ENCODE measurements at regions not wholly inside any gene's neighbourhood (a gene's known extent, or its start where the extent isn't known, plus 50 kb on each side); places are given as distances from the start of the nearest gene placed in this dataset.
"Not testable (repeated sequence)": the region's sequence is repeated elsewhere in the genome, so short reads cannot be mapped to it uniquely, and the experiment has no call there.

- Histone ChIP-seq H3K4me3 (ENCODE audit: low read length in 3 of 3) (no peak overlapping the region), H3K4me1 (ENCODE audit: control insufficient read depth in 3 of 3, insufficient read depth in 3 of 3, low read length in 3 of 3) (no peaks in the 10 kb centered on the region), H3K9ac (ENCODE audit: low read depth in 1 of 3, low read length in 3 of 3) (no peak overlapping the region)
Measured at GRCh38 chr1:217059401-217059800, 336.2 kb upstream of the ESRRG start.

GRCh38 chr1:217053676-217054075, 330.4 kb upstream of the ESRRG start:
- Histone ChIP-seq H3K9me3 (ENCODE audit: control insufficient read depth in 3 of 3, low read length in 3 of 3) (no peaks in the 10 kb centered on the region), H3K4me3 (ENCODE audit: low read length in 3 of 3) (no peak overlapping the region)

More at GRCh38 chr1:217059401-217059800, 336.2 kb upstream of the ESRRG start:
- no peak overlapping the region for H3K27ac ChIP-seq (ENCODE audit: low read depth, low read length)
- no peaks in the 10 kb centered on the region for H3K27me3 ChIP-seq (ENCODE audit: control insufficient read depth in 3 of 3, insufficient read depth in 3 of 3, low read length in 3 of 3)
- no peaks in the 10 kb centered on the region for H3K36me3 ChIP-seq (ENCODE audit: control insufficient read depth in 3 of 3, insufficient read depth in 3 of 3, low read length in 3 of 3)
- H3K9me3 ChIP-seq (ENCODE audit: control insufficient read depth in 3 of 3, low read length in 3 of 3), result no peaks in the 10 kb centered on the region

DNA sequence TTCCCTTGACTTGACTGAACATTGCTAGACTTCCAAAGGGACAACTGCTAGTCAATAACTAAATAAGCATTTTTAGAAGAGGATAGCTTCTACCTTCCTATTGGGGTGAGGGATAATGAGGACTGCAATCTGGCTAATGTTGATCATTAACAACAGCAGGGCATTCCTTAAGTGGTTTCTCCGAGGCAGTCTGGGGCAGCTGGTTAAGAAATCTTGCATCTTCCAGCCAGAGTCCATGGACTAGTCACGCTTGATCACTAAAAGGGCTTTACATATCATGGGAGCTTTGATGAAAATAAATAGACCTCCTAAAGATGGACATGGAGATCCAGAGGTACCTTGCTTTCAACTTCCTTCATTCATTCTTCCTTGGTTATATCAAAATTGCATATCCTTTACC, 329.4 kb upstream of the ESRRG start:
- Histone ChIP-seq H3K27me3 (ENCODE audit: control insufficient read depth in 3 of 3, insufficient read depth in 3 of 3, low read length in 3 of 3) (no peaks in the 10 kb centered on the region), H3K4me3 (ENCODE audit: low read length in 3 of 3) (no peak overlapping the region), H3K4me1 (ENCODE audit: control insufficient read depth in 3 of 3, insufficient read depth in 3 of 3, low read length in 3 of 3) (peaks cover 0 to 4% (median 4%) of the 10 kb centered on the region in 3 donors), H3K27ac (ENCODE audit: low read depth, low read length) (no peak overlapping the region), H3K9ac (ENCODE audit: low read depth in 1 of 3, low read length in 3 of 3) (no peak overlapping the region), H3K36me3 (ENCODE audit: control insufficient read depth in 3 of 3, insufficient read depth in 3 of 3, low read length in 3 of 3) (no peaks in the 10 kb centered on the region), H3K9me3 (ENCODE audit: control insufficient read depth in 3 of 3, low read length in 3 of 3) (no peaks in the 10 kb centered on the region)

More at GRCh38 chr1:217053676-217054075, 330.4 kb upstream of the ESRRG start:
- Histone ChIP-seq H3K27ac (ENCODE audit: low read depth, low read length) (no peak overlapping the region), H3K27me3 (ENCODE audit: control insufficient read depth in 3 of 3, insufficient read depth in 3 of 3, low read length in 3 of 3) (no peaks in the 10 kb centered on the region), H3K36me3 (ENCODE audit: control insufficient read depth in 3 of 3, insufficient read depth in 3 of 3, low read length in 3 of 3) (no peaks in the 10 kb centered on the region), H3K9ac (ENCODE audit: low read depth in 1 of 3, low read length in 3 of 3) (no peak overlapping the region), H3K4me1 (ENCODE audit: control insufficient read depth in 3 of 3, insufficient read depth in 3 of 3, low read length in 3 of 3) (peaks cover 0 to 4% (median 4%) of the 10 kb centered on the region in 3 donors)

GRCh38 chr1:217052196-217052595, 329.0 kb upstream of the ESRRG start:
- Histone ChIP-seq H3K27ac (ENCODE audit: low read depth, low read length) (no peak overlapping the region), H3K4me3 (ENCODE audit: low read length in 3 of 3) (no peak overlapping the region), H3K9me3 (ENCODE audit: control insufficient read depth in 3 of 3, low read length in 3 of 3) (no peaks in the 10 kb centered on the region), H3K36me3 (ENCODE audit: control insufficient read depth in 3 of 3, insufficient read depth in 3 of 3, low read length in 3 of 3) (no peaks in the 10 kb centered on the region), H3K27me3 (ENCODE audit: control insufficient read depth in 3 of 3, insufficient read depth in 3 of 3, low read length in 3 of 3) (no peaks in the 10 kb centered on the region), H3K4me1 (ENCODE audit: control insufficient read depth in 3 of 3, insufficient read depth in 3 of 3, low read length in 3 of 3) (peaks cover 0 to 4% (median 4%) of the 10 kb centered on the region in 3 donors), H3K9ac (ENCODE audit: low read depth in 1 of 3, low read length in 3 of 3) (no peak overlapping the region)

DNA sequence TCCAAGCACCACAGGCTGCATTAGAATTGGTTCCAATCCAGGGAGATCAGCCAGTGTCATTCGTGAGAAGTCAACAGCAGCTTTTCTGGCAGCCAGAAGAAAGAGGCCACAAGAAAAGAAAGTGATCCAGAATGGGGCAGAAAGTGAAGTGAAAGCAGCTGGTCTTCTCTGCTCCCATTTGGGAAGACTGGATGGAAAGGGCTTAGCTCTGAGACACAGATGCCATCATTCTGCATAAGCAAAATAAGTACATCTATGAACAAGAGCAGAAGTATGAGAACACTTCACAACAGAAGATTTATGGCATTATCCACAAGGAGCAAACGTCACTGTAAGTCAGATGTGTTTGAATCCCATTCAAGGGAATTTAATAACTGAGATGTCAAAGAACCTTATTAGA, 326.5 kb upstream of the ESRRG start:
- Histone ChIP-seq H3K9me3 (ENCODE audit: control insufficient read depth in 3 of 3, low read length in 3 of 3) (no peaks in the 10 kb centered on the region), H3K4me1 (ENCODE audit: control insufficient read depth in 3 of 3, insufficient read depth in 3 of 3, low read length in 3 of 3) (peaks cover 0 to 4% (median 4%) of the 10 kb centered on the region in 3 donors), H3K9ac (ENCODE audit: low read depth in 1 of 3, low read length in 3 of 3) (no peak overlapping the region), H3K27me3 (ENCODE audit: control insufficient read depth in 3 of 3, insufficient read depth in 3 of 3, low read length in 3 of 3) (no peaks in the 10 kb centered on the region), H3K36me3 (ENCODE audit: control insufficient read depth in 3 of 3, insufficient read depth in 3 of 3, low read length in 3 of 3) (no peaks in the 10 kb centered on the region), H3K27ac (ENCODE audit: low read depth, low read length) (no peak overlapping the region), H3K4me3 (ENCODE audit: low read length in 3 of 3) (no peak overlapping the region)

DNA sequence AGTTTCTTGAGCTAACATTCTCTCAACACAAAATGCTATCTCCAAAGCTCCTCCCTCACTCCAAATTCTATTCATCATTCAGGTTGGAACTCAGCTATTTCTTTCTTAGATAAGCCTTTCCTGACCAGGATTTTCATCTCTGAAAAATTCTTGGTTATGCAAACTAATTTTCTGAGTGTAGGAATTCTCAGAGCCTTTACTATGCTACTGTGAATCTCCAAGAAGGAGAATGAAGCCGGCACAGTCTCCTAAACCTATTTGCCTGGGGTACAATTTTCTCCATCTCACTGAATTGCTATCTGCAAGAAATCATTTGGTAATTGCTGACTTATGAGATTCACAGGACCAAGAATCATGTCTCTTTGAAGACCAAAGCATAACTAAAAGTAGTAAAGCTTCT, 325.9 kb upstream of the ESRRG start:
- no peaks in the 10 kb centered on the region for H3K27me3 ChIP-seq (ENCODE audit: control insufficient read depth in 3 of 3, insufficient read depth in 3 of 3, low read length in 3 of 3)
- peaks cover 0 to 4% (median 4%) of the 10 kb centered on the region in 3 donors for H3K4me1 ChIP-seq (ENCODE audit: control insufficient read depth in 3 of 3, insufficient read depth in 3 of 3, low read length in 3 of 3)
- no peak overlapping the region for H3K9ac ChIP-seq (ENCODE audit: low read depth in 1 of 3, low read length in 3 of 3)
- H3K27ac ChIP-seq (ENCODE audit: low read depth, low read length), result no peak overlapping the region
- H3K9me3 ChIP-seq (ENCODE audit: control insufficient read depth in 3 of 3, low read length in 3 of 3), result no peaks in the 10 kb centered on the region
- H3K36me3 ChIP-seq (ENCODE audit: control insufficient read depth in 3 of 3, insufficient read depth in 3 of 3, low read length in 3 of 3), result no peaks in the 10 kb centered on the region
- no peak overlapping the region for H3K4me3 ChIP-seq (ENCODE audit: low read length in 3 of 3)

DNA sequence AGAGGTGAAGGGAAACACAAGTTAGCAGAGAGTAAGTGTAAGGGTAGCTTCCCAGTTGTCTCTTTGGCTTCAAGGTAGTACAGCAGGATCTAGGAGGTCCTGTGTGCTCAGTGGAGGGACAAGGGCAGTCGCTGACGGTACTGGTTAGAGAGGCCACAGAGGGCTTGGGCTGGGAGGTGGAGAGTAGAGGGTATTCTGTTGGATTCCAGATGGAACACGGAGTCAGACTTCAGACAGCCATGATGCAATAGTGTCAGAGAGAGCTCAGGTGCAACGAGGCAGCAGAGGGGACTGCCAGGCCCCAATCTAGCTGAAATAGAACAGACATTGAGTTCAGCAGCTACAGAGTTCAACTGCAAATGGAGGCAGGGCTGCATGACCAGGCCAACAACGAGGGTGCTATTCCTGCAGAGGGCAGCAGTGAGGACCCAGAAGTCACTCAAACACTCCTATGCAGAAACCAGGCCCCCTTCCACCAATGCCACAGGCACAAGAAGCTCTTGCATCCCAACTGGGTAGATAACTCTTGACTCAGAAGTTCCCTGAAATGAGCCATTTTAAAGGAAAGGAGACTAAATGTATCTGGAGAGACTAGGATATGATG, 325.0 kb upstream of the ESRRG start:
- H3K9ac ChIP-seq (ENCODE audit: low read depth in 1 of 3, low read length in 3 of 3), result no peak overlapping the region
- no peaks in the 10 kb centered on the region for H3K9me3 ChIP-seq (ENCODE audit: control insufficient read depth in 3 of 3, low read length in 3 of 3)
- peaks cover 0 to 4% (median 4%) of the 10 kb centered on the region in 3 donors for H3K4me1 ChIP-seq (ENCODE audit: control insufficient read depth in 3 of 3, insufficient read depth in 3 of 3, low read length in 3 of 3)
- H3K27me3 ChIP-seq (ENCODE audit: control insufficient read depth in 3 of 3, insufficient read depth in 3 of 3, low read length in 3 of 3), result no peaks in the 10 kb centered on the region
- H3K27ac ChIP-seq (ENCODE audit: low read depth, low read length), result no peak overlapping the region
- H3K36me3 ChIP-seq (ENCODE audit: control insufficient read depth in 3 of 3, insufficient read depth in 3 of 3, low read length in 3 of 3), result no peaks in the 10 kb centered on the region
- no peak overlapping the region for H3K4me3 ChIP-seq (ENCODE audit: low read length in 3 of 3)

- Histone ChIP-seq H3K4me1 (ENCODE audit: control insufficient read depth in 3 of 3, insufficient read depth in 3 of 3, low read length in 3 of 3) (no peaks in the 10 kb centered on the region), H3K9me3 (ENCODE audit: control insufficient read depth in 3 of 3, low read length in 3 of 3) (peaks cover 0 to 2% (median 0%) of the 10 kb centered on the region in 3 donors), H3K4me3 (ENCODE audit: low read length in 3 of 3) (no peak overlapping the region), H3K27me3 (ENCODE audit: control insufficient read depth in 3 of 3, insufficient read depth in 3 of 3, low read length in 3 of 3) (no peaks in the 10 kb centered on the region), H3K9ac (ENCODE audit: low read depth in 1 of 3, low read length in 3 of 3) (no peak overlapping the region), H3K36me3 (ENCODE audit: control insufficient read depth in 3 of 3, insufficient read depth in 3 of 3, low read length in 3 of 3) (no peaks in the 10 kb centered on the region), H3K27ac (ENCODE audit: low read depth, low read length) (no peak overlapping the region)
Measured at GRCh38 chr1:217040711-217041455, 317.7 kb upstream of the ESRRG start.

DNA sequence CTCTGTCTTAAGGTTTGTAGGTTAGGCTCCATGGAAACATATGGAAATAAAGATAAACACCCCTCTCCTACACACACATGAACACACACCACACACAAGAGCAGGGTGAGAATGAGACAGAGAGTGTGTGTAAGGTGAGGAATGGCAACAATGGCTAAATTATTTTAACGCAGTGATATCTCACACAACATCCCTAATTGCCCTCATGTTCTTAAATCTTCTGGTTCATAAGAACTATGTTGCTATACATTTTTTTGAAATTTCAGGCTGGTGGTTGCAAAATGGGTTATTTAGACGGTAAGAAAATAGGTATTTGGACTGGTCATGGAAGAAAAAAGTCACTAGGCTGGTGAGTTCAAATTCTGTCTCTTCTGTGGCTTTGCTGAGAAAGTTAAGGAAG, 316.7 kb upstream of the ESRRG start:
- no peaks in the 10 kb centered on the region for H3K27me3 ChIP-seq (ENCODE audit: control insufficient read depth in 3 of 3, insufficient read depth in 3 of 3, low read length in 3 of 3)
- peaks cover 0 to 2% (median 0%) of the 10 kb centered on the region in 3 donors for H3K9me3 ChIP-seq (ENCODE audit: control insufficient read depth in 3 of 3, low read length in 3 of 3)
- H3K27ac ChIP-seq (ENCODE audit: low read depth, low read length), result no peak overlapping the region
- no peak overlapping the region for H3K9ac ChIP-seq (ENCODE audit: low read depth in 1 of 3, low read length in 3 of 3)
- H3K4me1 ChIP-seq (ENCODE audit: control insufficient read depth in 3 of 3, insufficient read depth in 3 of 3, low read length in 3 of 3), result no peaks in the 10 kb centered on the region
- H3K36me3 ChIP-seq (ENCODE audit: control insufficient read depth in 3 of 3, insufficient read depth in 3 of 3, low read length in 3 of 3), result no peaks in the 10 kb centered on the region
- no peak overlapping the region for H3K4me3 ChIP-seq (ENCODE audit: low read length in 3 of 3)

- not testable (repeated sequence) for H3K9ac ChIP-seq (ENCODE audit: low read depth in 1 of 3, low read length in 3 of 3); H3K36me3 ChIP-seq (ENCODE audit: control insufficient read depth in 3 of 3, insufficient read depth in 3 of 3, low read length in 3 of 3); H3K27ac ChIP-seq (ENCODE audit: low read depth, low read length); H3K9me3 ChIP-seq (ENCODE audit: control insufficient read depth in 3 of 3, low read length in 3 of 3); H3K4me1 ChIP-seq (ENCODE audit: control insufficient read depth in 3 of 3, insufficient read depth in 3 of 3, low read length in 3 of 3); H3K4me3 ChIP-seq (ENCODE audit: low read length in 3 of 3); H3K27me3 ChIP-seq (ENCODE audit: control insufficient read depth in 3 of 3, insufficient read depth in 3 of 3, low read length in 3 of 3)
Measured at GRCh38 chr1:217039139-217039538, 315.9 kb upstream of the ESRRG start.
